ENCODE measurements at regions not wholly inside any gene's neighbourhood (a gene's known extent, or its start where the extent isn't known, plus 50 kb on each side); places are given as distances from the start of the nearest gene placed in this dataset.

DNA sequence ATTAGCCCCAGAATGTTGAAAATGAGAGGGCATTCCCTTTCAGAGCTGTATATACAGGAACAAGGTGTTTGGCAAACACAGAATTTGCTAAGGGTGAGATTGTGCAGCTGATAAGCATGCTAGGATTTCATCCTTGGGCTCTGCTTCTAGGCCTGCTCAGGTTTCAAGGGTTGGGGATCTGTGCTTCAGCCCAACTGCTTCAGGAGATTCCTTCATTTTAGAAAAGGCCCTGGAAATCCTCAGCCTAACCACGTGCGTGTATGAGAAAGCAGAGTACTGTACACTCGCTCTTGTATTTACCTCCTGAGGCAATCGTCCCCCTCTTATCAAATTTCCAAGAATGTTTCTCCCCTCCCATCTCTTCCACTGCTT, 291.6 kb upstream of the ARGLU1 start:
- TF ChIP-seq, protein P1, sequence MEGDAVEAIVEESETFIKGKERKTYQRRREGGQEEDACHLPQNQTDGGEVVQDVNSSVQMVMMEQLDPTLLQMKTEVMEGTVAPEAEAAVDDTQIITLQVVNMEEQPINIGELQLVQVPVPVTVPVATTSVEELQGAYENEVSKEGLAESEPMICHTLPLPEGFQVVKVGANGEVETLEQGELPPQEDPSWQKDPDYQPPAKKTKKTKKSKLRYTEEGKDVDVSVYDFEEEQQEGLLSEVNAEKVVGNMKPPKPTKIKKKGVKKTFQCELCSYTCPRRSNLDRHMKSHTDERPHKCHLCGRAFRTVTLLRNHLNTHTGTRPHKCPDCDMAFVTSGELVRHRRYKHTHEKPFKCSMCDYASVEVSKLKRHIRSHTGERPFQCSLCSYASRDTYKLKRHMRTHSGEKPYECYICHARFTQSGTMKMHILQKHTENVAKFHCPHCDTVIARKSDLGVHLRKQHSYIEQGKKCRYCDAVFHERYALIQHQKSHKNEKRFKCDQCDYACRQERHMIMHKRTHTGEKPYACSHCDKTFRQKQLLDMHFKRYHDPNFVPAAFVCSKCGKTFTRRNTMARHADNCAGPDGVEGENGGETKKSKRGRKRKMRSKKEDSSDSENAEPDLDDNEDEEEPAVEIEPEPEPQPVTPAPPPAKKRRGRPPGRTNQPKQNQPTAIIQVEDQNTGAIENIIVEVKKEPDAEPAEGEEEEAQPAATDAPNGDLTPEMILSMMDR (IDR thresholded peaks at IDR 0.05), result no peak
- TF ChIP-seq POLR2A (IDR thresholded peaks at IDR 0.05), result no peak
